SU-DHL-6 (cell line): ENCODE measurements at regions not wholly inside any gene's neighbourhood (a gene's known extent, or its start where the extent isn't known, plus 50 kb on each side); places are given as distances from the start of the nearest gene placed in this dataset.

Experiments
- CTCF ChIP-seq: fragments of 200-600 bp; sonication (generic); IDR thresholded peaks from one replicate; pipeline ENCODE4 v1.5.1; 2017; ENCODE audit warnings: antibody characterized with exemption, mild to moderate bottlenecking, low read length, moderate library complexity; ENCODE audit not compliant: insufficient read depth, poor library complexity, severe bottlenecking
- EZH2phosphoT487 ChIP-seq: fragments of 200-600 bp; sonication (generic), shearing (Covaris generic); conservative IDR thresholded peaks from 2 replicates; pipeline ENCODE4 v1.6.1; 2018; ENCODE audit warnings: mild to moderate bottlenecking, antibody characterized with exemption, low read length, moderate library complexity, mixed read lengths

- TF ChIP-seq CTCF (no peak), EZH2phosphoT487 (no peak)
Measured at GRCh38 chr2:120614901-120615300, 120.8 kb upstream of the GLI2 start.
